ENCODE measurements at regions not wholly inside any gene's neighbourhood (a gene's known extent, or its start where the extent isn't known, plus 50 kb on each side); places are given as distances from the start of the nearest gene placed in this dataset.

DNA sequence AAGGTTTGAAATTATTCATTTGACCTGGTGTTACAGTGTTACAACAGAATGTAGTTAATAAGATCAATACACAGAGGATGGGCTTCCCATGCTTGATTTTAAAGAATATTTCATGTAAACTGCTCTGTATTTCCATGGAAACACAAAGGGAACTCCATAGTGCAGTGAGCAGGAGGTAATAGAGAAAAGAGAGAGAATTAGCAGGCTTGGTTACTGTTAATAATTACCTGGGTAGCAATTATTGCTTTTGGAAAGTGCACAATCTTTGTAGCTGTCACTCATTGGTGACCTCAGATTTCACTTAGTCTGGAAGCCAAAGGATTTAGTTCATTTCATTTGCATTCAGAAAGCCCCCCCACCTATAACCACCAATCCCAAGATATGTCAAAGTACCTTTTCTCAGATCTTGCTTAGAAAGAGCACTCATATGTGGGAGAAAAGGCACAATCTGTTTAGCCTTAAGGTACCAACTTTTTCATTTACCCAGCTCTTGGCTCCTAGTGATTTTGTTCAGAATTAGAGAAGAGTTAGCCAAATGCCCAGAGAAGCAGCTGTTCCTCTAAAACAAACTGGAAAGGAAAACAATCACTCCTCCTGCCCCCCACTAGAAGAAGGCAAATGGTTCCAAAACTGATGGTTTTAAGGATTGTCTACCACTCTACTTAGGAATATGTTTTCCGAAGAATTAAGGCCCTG, 234.5 kb upstream of the SLC24A2 start:
- 80% methylated on average over 1 of the region's 1 CpG for WGBS
- H3K9me3 ChIP-seq: no peaks in the 10 kb centered on the region
- TF ChIP-seq CTCF (IDR thresholded peaks at IDR 0.05) (no peak), EP300 (IDR thresholded peaks at IDR 0.05) (no peak), POLR2A (IDR thresholded peaks at IDR 0.05) (no peak), POLR2AphosphoS5 (IDR thresholded peaks at IDR 0.05) (no peak)
- DNase-seq (ENCODE audit: low spot score in 2 of 2): no peak
- H3K4me3 ChIP-seq: no peak overlapping the region
- H3K27me3 ChIP-seq: peaks cover 2% of the 10 kb centered on the region
- H3K27ac ChIP-seq: no peak overlapping the region
- no peaks in the 10 kb centered on the region for H3K36me3 ChIP-seq
- H3K4me1 ChIP-seq: no peaks in the 10 kb centered on the region

- no peak for DNase-seq (ENCODE audit: low spot score in 2 of 2)
- H3K27me3 ChIP-seq: peaks cover 2% of the 10 kb centered on the region
- no peak overlapping the region for H3K27ac ChIP-seq
- H3K4me3 ChIP-seq: no peak overlapping the region
- H3K36me3 ChIP-seq: no peaks in the 10 kb centered on the region
- H3K9me3 ChIP-seq: no peaks in the 10 kb centered on the region
- WGBS: 68% methylated on average over 2 of the region's 2 CpGs
- TF ChIP-seq POLR2A (IDR thresholded peaks at IDR 0.05) (no peak), EP300 (IDR thresholded peaks at IDR 0.05) (no peak), POLR2AphosphoS5 (IDR thresholded peaks at IDR 0.05) (no peak), CTCF (IDR thresholded peaks at IDR 0.05) (no peak)
- no peaks in the 10 kb centered on the region for H3K4me1 ChIP-seq
These were observed 233.6 kb upstream of the SLC24A2 start for GRCh38 chr9:20022410-20022809.

- H3K9me3 ChIP-seq: no peaks in the 10 kb centered on the region
- 79% methylated on average over 1 of the region's 1 CpG for WGBS
- DNase-seq (ENCODE audit: low spot score in 2 of 2): no peak
- no peak for TF ChIP-seq POLR2AphosphoS5 (IDR thresholded peaks at IDR 0.05)
- TF ChIP-seq CTCF (IDR thresholded peaks at IDR 0.05): no peak
- no peaks in the 10 kb centered on the region for H3K36me3 ChIP-seq
- H3K27me3 ChIP-seq: peaks cover 2% of the 10 kb centered on the region
- H3K27ac ChIP-seq: no peak overlapping the region
- H3K4me1 ChIP-seq: no peaks in the 10 kb centered on the region
- no peak overlapping the region for H3K4me3 ChIP-seq
These were observed 227.8 kb upstream of the SLC24A2 start for GRCh38 chr9:20016611-20017010.

GRCh38 chr9:20015427-20015931, 226.6 kb upstream of the SLC24A2 start:
- Histone ChIP-seq H3K27ac (no peak overlapping the region), H3K27me3 (no peaks in the 10 kb centered on the region), H3K4me3 (no peak overlapping the region), H3K36me3 (no peaks in the 10 kb centered on the region), H3K4me1 (no peaks in the 10 kb centered on the region), H3K9me3 (no peaks in the 10 kb centered on the region)
- WGBS: 88% methylated on average over 2 of the region's 2 CpGs
- no peak for TF ChIP-seq POLR2A (IDR thresholded peaks at IDR 0.05)
- TF ChIP-seq POLR2AphosphoS5 (IDR thresholded peaks at IDR 0.05): no peak
- TF ChIP-seq CTCF (IDR thresholded peaks at IDR 0.05): no peak
- TF ChIP-seq EP300 (IDR thresholded peaks at IDR 0.05): no peak
- no peak for DNase-seq (ENCODE audit: low spot score in 2 of 2)

DNA sequence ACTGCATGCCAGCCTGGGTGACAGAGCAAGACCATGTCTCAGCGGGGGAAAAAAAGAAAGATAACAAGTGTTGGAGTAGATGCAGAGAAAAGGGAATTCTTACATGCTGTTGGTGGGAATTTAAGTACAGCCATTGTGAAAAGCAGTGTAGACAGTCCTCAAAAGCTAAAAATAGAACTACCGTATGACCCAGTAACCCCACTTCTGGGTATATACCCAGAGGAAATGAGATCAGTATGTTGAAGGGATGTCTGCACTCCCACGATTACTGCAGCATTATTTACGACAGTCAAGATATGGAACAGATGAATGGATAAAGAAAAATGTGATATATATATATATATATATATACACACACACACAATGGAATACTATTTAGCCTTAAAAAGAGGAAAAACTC, 225.3 kb upstream of the SLC24A2 start:
- H3K27ac ChIP-seq: no peak overlapping the region
- TF ChIP-seq POLR2AphosphoS5 (IDR thresholded peaks at IDR 0.05): no peak
- TF ChIP-seq EP300 (IDR thresholded peaks at IDR 0.05): no peak
- TF ChIP-seq POLR2A (IDR thresholded peaks at IDR 0.05): no peak
- no peak for TF ChIP-seq CTCF (IDR thresholded peaks at IDR 0.05)
- 70% methylated on average over 4 of the region's 4 CpGs for WGBS

More for the DNA sequence above, 225.3 kb upstream of the SLC24A2 start:
- no peaks in the 10 kb centered on the region for H3K4me1 ChIP-seq
- H3K27me3 ChIP-seq: no peaks in the 10 kb centered on the region
- DNase-seq (ENCODE audit: low spot score in 2 of 2): no peak
- no peak overlapping the region for H3K4me3 ChIP-seq
- H3K9me3 ChIP-seq: no peaks in the 10 kb centered on the region
- H3K36me3 ChIP-seq: no peaks in the 10 kb centered on the region

All from suprapubic skin (tissue), 4 donors.